Left renal cortex interstitium (tissue), 4 donors: ENCODE measurements at regions not wholly inside any gene's neighbourhood (a gene's known extent, or its start where the extent isn't known, plus 50 kb on each side); places are given as distances from the start of the nearest gene placed in this dataset.

ENCODE experiments used
- DNase-seq, 4 donors: peaks; one replicate each; pipeline ENCODE4 v3.0.0-alpha.2; 2013; ENCODE audit warnings: low read depth in 4 of 4, low spot score in 2 of 4, missing footprints in 1 of 4

DNA sequence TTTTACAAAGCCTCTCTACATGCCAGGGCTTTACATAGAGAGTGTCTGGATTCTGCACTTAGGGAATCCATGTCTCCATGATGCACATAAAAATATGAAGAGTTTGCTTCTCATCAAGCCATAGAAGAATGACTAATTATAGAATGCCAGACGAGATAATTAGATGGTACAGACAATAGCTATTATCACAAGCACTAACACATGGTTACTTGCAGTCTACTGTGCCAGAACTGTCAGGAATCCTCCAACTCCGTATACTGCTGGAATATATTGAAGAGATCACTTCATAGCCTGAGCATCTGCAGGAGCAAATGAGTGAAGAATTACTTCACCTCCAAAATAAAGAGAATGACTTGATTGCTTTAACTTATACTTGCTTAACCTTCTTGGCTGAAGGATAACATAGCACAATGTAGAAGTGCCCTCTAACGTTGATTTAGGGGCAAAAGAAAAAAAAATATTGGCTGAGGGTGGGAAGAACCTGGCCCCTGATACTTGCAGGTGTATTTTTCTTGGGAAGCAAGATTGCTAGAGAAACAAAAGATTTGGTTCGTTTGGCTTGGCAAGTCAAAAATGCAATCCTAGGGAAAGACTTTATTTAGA lies 272.8 kb upstream of the FAR2 start:
- no peak for DNase-seq

- no peak for DNase-seq
These were observed 271.2 kb upstream of the FAR2 start for GRCh38 chr12:28877854-28878253.

- DNase-seq, result no peak
These were observed 270.4 kb upstream of the FAR2 start for GRCh38 chr12:28878629-28879028.

GRCh38 chr12:28879379-28879778 lies 269.7 kb upstream of the FAR2 start:
- DNase-seq, result no peak

- no peak for DNase-seq
These were observed 266.6 kb upstream of the FAR2 start for GRCh38 chr12:28882444-28882843.

DNA sequence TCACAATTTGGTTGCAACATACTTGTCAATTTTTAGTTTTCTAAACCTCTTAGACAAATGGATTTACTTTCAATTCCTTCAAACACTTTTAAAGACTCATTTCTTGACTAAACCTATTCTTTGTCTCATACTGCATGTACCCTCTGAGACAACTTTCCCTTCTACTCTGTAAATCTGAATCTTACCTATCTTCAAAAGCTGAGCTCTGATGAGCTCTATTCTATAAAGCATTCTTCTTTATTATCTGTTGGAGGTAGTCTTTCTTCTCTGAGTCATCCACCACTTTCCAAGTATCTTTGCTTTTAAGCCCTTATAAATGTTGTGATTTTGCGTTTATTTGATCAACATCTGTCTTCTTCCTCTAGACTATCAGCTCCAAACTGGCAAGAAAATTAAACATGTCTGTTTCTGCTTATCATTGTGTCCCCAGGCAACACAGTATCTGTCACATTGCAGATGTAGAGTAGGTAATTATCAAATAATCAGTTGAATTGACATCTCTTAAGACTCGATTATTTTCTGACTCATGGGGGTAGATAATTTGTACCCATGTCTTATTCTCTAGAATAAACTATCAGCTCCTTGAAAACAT lies 265.6 kb upstream of the FAR2 start:
- no peak for DNase-seq

DNA sequence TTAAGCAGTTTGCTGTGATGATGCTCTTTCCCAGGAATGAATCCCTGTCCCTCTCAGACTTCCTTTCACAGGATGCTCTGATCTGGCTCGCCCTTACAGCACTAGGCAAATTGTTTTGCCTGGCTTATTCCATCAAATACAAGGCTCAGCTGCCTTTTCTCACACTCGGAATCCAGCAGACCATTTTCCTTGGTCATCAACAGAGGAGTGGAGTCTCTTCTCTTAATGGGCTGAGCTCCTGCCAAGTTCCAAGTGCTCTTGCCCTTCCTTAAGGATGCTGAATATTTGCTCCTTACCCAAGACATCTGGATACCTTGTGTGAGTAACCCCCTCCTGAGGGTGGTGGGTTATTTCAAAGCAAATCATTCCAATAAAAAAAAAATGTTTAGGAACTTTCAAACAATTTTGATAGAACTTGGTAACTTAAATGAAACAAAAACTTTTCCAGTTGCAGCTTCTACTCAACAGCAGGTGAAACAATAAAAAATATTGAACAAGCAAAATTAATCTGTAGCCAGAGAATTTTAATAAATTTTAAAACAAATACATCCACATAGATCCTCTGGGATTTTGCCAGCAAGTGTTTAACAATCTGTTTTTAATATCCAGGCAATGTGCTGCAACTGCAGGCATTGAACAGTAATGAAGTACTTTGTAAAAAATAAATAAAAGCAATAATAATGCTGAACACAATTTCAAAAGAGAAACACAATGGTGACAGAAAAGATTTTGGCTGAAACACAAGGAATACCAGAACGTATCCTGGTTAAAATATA lies 264.0 kb upstream of the FAR2 start:
- DNase-seq, result no peak

DNA sequence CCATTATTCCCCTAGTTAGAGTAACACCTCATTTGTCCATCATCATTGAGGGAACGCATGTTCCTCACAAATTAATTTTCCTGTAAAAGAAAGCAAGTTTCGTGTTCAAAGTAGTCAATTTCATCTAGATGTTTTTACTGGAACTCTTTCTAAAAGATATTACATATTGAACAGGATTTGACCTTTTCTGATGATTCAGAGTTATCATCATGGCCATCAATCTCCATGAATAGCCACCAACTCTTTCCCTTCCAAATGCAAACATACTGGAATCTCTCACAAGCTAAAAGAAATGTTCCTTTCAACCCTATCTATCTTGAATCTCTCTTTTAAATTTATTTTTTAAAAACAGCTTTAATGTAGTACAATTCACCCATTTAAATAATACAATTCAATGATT lies 263.1 kb upstream of the FAR2 start:
- no peak for DNase-seq

DNA sequence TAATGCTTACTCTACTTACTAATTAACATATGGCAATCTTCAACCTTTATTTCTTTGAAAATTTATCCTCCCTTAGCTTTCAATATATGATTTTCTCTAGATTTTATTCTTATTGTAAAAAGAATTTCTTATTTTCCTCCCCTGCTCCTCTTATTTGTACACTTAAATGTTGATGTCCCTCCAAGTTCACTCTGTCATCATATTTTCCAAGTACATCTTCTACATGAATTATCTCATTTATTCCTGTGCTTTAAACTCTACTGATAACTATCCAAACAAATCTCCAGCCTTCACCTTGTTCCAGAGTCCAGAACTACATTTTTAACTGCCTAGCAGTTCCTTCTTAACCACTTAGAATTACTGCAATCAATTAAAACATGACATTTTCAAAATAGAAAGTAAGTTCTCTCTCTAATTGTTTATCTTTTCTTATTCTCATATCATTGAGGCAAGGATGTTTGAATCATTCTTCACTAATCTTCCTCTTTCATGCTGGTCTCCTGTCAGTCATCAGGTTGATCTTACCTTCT lies 261.6 kb upstream of the FAR2 start:
- no peak for DNase-seq

- no peak for DNase-seq
These were observed 258.4 kb upstream of the FAR2 start for GRCh38 chr12:28890664-28891063.

GRCh38 chr12:28891126-28891525 lies 258.0 kb upstream of the FAR2 start:
- no peak for DNase-seq

GRCh38 chr12:28893365-28893764 lies 255.7 kb upstream of the FAR2 start:
- DNase-seq, result no peak

DNA sequence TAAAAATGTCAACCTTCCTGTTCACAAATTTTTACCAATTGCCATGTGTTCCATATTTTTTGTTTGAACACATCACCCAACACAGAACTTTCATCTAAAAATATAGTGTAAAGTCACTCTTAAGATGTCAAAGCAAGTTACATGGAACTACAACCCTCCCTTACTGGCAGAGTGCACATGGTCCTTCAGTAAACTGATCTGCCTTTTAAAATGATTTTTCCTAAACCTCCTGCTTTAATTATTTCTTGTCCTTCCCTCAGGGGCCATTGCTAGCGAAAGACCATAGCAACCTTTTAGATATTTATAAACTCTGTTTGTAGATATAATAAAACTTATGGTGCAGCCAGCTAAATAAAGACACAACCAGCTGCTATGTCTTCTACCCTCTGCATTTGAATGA lies 255.2 kb upstream of the FAR2 start:
- no peak for DNase-seq

DNA sequence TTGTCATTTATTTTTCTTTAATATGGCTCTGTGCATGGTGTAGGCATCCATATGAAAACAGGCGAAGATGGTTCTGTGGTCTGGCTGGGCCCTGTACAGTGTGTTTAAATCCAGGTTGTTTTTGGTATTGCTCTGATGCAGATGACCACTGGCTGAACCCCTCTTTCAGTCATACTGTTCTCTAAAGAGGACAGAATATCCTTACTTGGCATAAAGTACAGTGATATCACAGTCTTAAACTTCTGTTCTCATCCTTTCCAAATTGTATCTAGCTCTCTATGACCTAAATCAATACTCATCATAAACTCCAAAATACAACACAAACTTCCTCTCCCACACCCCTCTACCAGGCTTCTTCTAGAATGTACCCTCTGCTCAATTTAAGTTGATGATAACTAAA lies 252.7 kb upstream of the FAR2 start:
- DNase-seq, result no peak

GRCh38 chr12:28898038-28898437 lies 251.0 kb upstream of the FAR2 start:
- DNase-seq, result no peak

DNA sequence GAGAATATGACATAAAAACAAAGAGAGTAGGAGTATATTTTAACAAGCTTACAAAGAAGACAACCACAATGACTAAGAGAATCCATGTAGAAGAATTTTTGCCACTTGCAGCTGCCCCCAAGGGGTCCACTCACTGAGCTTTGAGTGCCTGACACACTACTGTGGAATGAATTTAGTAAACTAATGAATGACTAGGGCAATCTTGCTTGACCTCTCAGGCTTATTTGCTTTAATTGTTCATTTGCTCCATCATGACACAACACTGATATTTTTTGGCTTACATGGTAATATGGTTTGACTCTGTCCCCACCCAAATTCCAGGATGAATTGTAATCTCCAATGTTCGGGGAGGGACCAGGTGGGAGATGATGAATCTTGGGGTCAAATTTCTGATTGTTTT lies 249.1 kb upstream of the FAR2 start:
- no peak for DNase-seq

DNA sequence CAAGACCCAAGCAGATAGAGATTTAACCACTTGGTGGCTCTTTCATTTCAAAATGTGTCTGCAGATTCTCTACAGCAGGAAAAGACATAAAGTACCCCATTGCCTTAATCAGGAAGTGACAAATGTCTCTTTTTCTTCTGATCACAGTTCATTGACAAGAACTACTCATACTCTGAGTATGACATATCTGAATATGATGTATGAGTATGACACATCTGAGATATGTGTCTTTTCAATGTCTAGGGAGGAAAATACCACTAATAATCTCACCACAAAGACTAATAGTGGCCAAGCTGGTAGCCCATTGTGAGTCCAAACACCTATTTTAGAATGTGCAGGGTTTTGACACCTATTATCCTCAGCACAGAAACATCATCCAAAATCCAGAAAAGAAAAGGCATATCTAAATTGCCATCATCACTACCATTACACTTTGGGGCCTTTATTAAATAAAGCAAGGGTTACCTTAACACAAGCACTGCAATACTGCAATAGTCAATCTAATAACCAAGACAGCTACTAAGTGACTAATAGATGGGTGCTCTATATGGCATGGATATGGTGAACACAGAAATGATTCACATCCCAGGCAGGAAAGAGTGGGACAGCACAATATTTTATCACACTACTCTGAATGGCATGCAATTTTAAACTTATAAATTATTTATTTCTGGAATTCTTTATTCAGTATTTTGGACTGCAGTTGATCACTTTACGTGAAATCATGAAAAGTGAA lies 243.7 kb upstream of the FAR2 start:
- DNase-seq, result no peak

DNA sequence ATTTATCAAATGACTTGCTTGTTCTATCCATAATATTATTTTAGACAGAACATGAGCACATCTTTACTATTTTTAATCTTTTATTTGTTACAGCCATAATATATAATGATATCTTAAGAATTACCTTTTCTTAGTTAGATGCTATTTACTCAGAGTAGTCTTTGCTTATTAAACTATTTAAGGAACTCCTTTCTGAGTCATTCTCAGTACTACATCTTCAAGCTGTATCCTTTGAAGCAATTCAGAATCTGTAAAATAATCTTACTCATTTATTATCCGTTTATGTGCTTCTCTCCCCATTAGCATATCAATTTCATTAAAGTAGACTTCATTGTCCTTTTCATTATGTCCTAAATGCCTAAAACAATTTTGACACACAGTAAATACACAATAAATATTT lies 240.4 kb upstream of the FAR2 start:
- DNase-seq, result no peak

GRCh38 chr12:28909291-28909690 lies 239.8 kb upstream of the FAR2 start:
- DNase-seq, result no peak

- DNase-seq, result no peak
These were observed 223.2 kb upstream of the FAR2 start for GRCh38 chr12:28925719-28926376.

DNA sequence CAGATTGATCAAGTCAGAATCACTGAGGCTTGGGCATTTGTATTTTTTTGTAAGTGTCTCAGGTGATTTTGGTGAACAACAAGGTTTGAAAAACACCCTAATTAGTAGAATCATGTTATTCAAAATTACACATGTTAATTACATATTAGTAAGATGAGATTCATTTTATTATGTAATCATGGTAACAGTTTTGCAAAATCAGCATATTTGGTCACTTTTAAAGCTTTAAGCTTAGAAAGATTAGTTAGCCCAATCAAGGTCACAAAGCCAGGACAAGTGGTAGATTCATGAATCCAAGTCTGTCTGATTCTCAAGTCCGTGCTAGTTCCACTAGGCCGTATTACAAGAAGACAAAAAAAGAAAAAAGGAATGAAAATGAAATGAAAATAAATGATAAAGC lies 218.4 kb upstream of the FAR2 start:
- no peak for DNase-seq
